AG04449 (cell line): ENCODE measurements at regions not wholly inside any gene's neighbourhood (a gene's known extent, or its start where the extent isn't known, plus 50 kb on each side); places are given as distances from the start of the nearest gene placed in this dataset.

Experiments
- CTCF ChIA-PET: fragments of 350-600 bp; formaldehyde crosslinking; extraction: SDS; loops from one replicate; lab custom pipeline; 2021; ENCODE audit warnings: antibody characterized with exemption; lab: Yijun Ruan, JAX
- POLR2A ChIA-PET: fragments of 400-600, 350-600 bp; formaldehyde crosslinking; extraction: SDS; loops from one replicate; lab custom pipeline; 2020; ENCODE audit warnings: antibody characterized with exemption, inconsistent platforms; lab: Yijun Ruan, JAX
- DNase-seq: peaks from one replicate; pipeline ENCODE4 v3.0.0-alpha.2; 2010; ENCODE audit warnings: low read depth, low spot score
- H3K4me3 ChIP-seq: 2 replicates; pipeline ENCODE4 v1.5.1; 2011; ENCODE audit warnings: low read depth, mild to moderate bottlenecking, control low read depth, low read length
- CTCF ChIP-seq: IDR thresholded peaks from one replicate; pipeline ENCODE4 v1.5.1; 2011; ENCODE audit warnings: mild to moderate bottlenecking, moderate library complexity, low read length, control low read depth, inconsistent platforms; ENCODE audit not compliant: insufficient read depth; ENCODE audit errors: missing control alignments

- CTCF ChIA-PET: no interaction called here
- TF ChIP-seq CTCF: no peak
- no peak overlapping the region for H3K4me3 ChIP-seq
- DNase-seq: no peak
- POLR2A ChIA-PET: no interaction called here
Measured at GRCh38 chr2:41434991-41435390, 612.8 kb upstream of the PKDCC start.

GRCh38 chr2:41441958-41442357 lies 605.9 kb upstream of the PKDCC start:
- ChIA-PET CTCF (no interaction called here), POLR2A (no interaction called here)
- no peak for TF ChIP-seq CTCF
- no peak for DNase-seq
- no peak overlapping the region for H3K4me3 ChIP-seq

- POLR2A ChIA-PET: no interaction called here
- no peak for DNase-seq
- no peak overlapping the region for H3K4me3 ChIP-seq
- CTCF ChIA-PET: no interaction called here
- TF ChIP-seq CTCF: no peak
Measured at GRCh38 chr2:41445865-41446264, 602.0 kb upstream of the PKDCC start.

GRCh38 chr2:41446266-41446665 lies 601.6 kb upstream of the PKDCC start:
- CTCF ChIA-PET: no interaction called here
- no peak for TF ChIP-seq CTCF

GRCh38 chr2:41448221-41448620 lies 599.6 kb upstream of the PKDCC start:
- CTCF ChIA-PET: no interaction called here
- POLR2A ChIA-PET: no interaction called here
- DNase-seq: no peak
- TF ChIP-seq CTCF: no peak
- no peak overlapping the region for H3K4me3 ChIP-seq

More at GRCh38 chr2:41446266-41446665, 601.6 kb upstream of the PKDCC start:
- no peak for DNase-seq
- H3K4me3 ChIP-seq: no peak overlapping the region
- POLR2A ChIA-PET: no interaction called here

- no peak for TF ChIP-seq CTCF
- ChIA-PET POLR2A (no interaction called here), CTCF (no interaction called here)
- no peak for DNase-seq
- no peak overlapping the region for H3K4me3 ChIP-seq
Measured at GRCh38 chr2:41457026-41457425, 590.8 kb upstream of the PKDCC start.

- no peak overlapping the region for H3K4me3 ChIP-seq
- ChIA-PET POLR2A (no interaction called here), CTCF (no interaction called here)
- no peak for DNase-seq
- TF ChIP-seq CTCF: no peak
Measured at GRCh38 chr2:41460661-41461060, 587.2 kb upstream of the PKDCC start.
